Peyer's patch (tissue), 4 donors: ENCODE measurements at regions not wholly inside any gene's neighbourhood (a gene's known extent, or its start where the extent isn't known, plus 50 kb on each side); places are given as distances from the start of the nearest gene placed in this dataset.

Source experiments
- CTCF ChIP-seq, 6 experiments: fragments of 450-650 bp in 4 of 6; fragments of 200-600 bp in 2 of 6; sonication (generic) in 1 of 6; IDR thresholded peaks; one replicate each; pipeline ENCODE4 v1.5.1; 2017 to 2019; ENCODE audit warnings: antibody characterized with exemption in 6 of 6, mild to moderate bottlenecking in 3 of 6, moderate library complexity in 1 of 6
- POLR2A ChIP-seq, 2 donors: fragments of 450-650 bp; IDR thresholded peaks; one replicate each; pipeline ENCODE4 v1.5.1; 2017; ENCODE audit warnings: antibody characterized with exemption in 2 of 2, mild to moderate bottlenecking in 2 of 2, moderate library complexity in 2 of 2

DNA sequence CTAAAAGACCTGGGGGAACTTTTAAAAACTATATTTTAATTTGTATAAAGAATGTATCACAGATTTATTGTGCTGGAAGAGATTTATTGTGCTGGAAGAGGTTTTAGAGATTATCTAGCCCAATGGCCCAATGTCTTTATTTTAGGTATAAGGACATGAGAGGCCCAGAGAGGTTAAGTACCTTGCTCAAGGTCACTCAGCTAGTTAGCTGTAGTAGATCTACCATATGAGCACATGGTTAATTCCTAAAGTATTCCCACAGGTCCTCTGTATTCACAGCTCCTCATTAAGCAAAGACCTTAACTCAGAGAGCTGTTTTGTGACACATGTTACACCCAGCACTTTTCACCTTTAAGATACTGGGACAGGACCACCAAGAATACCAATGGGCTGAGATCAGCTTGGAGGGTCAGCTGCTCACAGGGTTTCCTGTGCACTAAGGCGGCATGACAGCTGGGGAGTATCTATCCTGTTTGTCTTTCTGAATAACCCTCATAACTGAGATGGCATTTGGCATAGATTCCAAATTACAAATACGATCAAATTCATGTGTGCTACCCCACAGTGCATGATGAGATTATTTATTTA lies 143.1 kb upstream of the TBL1XR1 start:
- TF ChIP-seq CTCF (IDR thresholded peaks at IDR 0.05) (no peak), POLR2A (IDR thresholded peaks at IDR 0.05) (no peak)
